Lower leg skin (tissue), 3 donors: ENCODE measurements at regions not wholly inside any gene's neighbourhood (a gene's known extent, or its start where the extent isn't known, plus 50 kb on each side); places are given as distances from the start of the nearest gene placed in this dataset.

Experiments used
- POLR2A ChIP-seq, 2 donors: fragments of 450-650 bp; IDR thresholded peaks; one replicate each; pipeline ENCODE4 v1.6.1; 2016 to 2017; ENCODE audit warnings: antibody characterized with exemption in 2 of 2, mild to moderate bottlenecking in 1 of 2, moderate library complexity in 1 of 2
- TF ChIP-seq, protein P1 (sequence below), 3 donors: fragments of 450-650 bp; IDR thresholded peaks; one replicate each; pipeline ENCODE4 v1.5.1; 2016; ENCODE audit warnings: antibody characterized with exemption in 3 of 3, mild to moderate bottlenecking in 3 of 3, moderate library complexity in 2 of 3

DNA sequence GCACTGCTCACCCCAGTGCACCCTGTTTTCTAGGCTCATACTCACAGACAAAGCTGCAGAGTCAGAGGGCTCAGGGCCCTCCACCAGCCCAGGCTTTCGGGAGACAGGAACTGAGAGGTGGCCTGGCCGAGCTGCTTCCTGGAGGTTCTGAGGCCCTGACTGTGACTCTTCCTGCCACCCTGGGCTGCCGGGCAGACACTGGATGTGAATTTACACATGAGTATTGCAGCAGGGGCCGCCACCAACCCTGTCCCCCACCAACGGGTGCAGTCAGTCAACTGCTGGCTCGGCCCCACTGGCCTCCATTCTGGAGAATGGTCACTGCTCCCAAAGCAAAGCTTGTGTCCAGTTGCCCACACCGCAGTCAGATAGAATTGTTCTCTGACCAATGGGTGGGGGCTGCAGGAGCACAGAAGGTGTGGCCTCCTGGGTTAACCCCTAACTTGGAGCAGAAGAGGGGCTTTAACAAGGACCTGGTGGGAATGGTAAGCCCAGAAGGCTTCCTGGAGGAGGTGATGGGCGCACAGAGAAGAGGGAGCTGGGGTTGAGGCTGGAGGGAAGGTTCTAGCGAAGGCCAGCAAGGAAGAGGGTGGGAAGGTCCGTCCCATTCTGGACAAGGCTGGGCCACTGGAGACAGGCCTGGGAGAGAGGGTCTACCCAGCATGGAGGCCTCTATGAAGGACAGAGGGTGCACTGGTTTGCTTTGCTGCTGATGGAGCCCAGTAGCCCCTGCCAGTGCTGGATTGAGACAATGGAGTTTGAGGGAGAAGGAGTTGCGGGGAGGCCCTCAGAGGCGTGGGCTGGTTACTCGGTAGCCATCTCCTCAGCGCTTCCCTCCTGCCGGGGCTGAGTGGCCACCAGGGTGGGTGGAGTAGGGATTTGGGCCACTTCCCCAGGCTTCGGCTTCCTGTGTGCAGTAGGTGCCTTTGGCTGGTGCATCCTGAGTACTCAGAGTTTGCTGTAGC lies 135.3 kb downstream of the CPZ start:
- TF ChIP-seq, protein P1, sequence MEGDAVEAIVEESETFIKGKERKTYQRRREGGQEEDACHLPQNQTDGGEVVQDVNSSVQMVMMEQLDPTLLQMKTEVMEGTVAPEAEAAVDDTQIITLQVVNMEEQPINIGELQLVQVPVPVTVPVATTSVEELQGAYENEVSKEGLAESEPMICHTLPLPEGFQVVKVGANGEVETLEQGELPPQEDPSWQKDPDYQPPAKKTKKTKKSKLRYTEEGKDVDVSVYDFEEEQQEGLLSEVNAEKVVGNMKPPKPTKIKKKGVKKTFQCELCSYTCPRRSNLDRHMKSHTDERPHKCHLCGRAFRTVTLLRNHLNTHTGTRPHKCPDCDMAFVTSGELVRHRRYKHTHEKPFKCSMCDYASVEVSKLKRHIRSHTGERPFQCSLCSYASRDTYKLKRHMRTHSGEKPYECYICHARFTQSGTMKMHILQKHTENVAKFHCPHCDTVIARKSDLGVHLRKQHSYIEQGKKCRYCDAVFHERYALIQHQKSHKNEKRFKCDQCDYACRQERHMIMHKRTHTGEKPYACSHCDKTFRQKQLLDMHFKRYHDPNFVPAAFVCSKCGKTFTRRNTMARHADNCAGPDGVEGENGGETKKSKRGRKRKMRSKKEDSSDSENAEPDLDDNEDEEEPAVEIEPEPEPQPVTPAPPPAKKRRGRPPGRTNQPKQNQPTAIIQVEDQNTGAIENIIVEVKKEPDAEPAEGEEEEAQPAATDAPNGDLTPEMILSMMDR (IDR thresholded peaks at IDR 0.05), result no peak
- TF ChIP-seq POLR2A (IDR thresholded peaks at IDR 0.05), result no peak
